HepG2 (cell line): ENCODE measurements at regions not wholly inside any gene's neighbourhood (a gene's known extent, or its start where the extent isn't known, plus 50 kb on each side); places are given as distances from the start of the nearest gene placed in this dataset.

Source experiments
- ATAC-seq: fragments of 200-7000 bp; cut with Tn5 transposase; 3 replicates; pipeline ENCODE4 v1.9.1; 2020; ENCODE audit warnings: mild to moderate bottlenecking, moderate library complexity
- BruUV-seq: library from RNA; stranded (reverse); fragments of 400-500 nt; replicated peaks from 2 replicates; lab custom pipeline; 2021; lab: Mats Ljungman, UMichigan
- CTCF ChIA-PET: fragments of 300-600 bp; formaldehyde crosslinking; extraction: SDS; loops from one replicate; lab custom pipeline; 2021; ENCODE audit warnings: low total read pairs, inconsistent platforms, low intra/inter-chr PET ratio; lab: Yijun Ruan, JAX
- POLR2A ChIA-PET: fragments of 350-600 bp; sonication (Branson Sonifier 250); formaldehyde crosslinking; loops from one replicate; lab custom pipeline; 2020; ENCODE audit warnings: antibody characterized with exemption, inconsistent platforms; lab: Yijun Ruan, JAX
- DNase-seq: peaks from one replicate; pipeline ENCODE4 v3.0.0-alpha.2; 2015; ENCODE audit warnings: low spot score
- FAIRE-seq: peaks from 3 replicates; lab custom pipeline; 2011; peaks lifted over from hg19 to GRCh38; lab: Jason Lieb, UNC
- H2AFZ ChIP-seq: one replicate; pipeline ENCODE4 v1.6.1; 2011; ENCODE audit warnings: low read length, inconsistent platforms
- H3K27ac ChIP-seq: fragments of 300-600 bp; 3 replicates; pipeline ENCODE4 v1.8.0; 2011; ENCODE audit warnings: mixed run types, mild to moderate bottlenecking, mixed read lengths, low read length, inconsistent platforms; ENCODE audit not compliant: insufficient read depth; ENCODE audit errors: extremely low read length
- H3K27me3 ChIP-seq, 2 experiments: fragments of 200-600 bp in 1 of 2; 2 replicates in 1 of 2; 3 replicates in 1 of 2; pipeline versions ENCODE4 v1.6.0 to v1.8.0; 2011; ENCODE audit warnings: low read length in 2 of 2, mild to moderate bottlenecking in 2 of 2, moderate library complexity in 2 of 2, inconsistent platforms in 1 of 2; ENCODE audit not compliant: insufficient read depth in 2 of 2, control insufficient read depth in 1 of 2
- H3K36me3 ChIP-seq, 2 experiments: fragments of 200-600 bp in 1 of 2; replicated peaks in 1 of 2; 2 replicates in 1 of 2; 3 replicates in 1 of 2; pipeline versions ENCODE4 v1.5.1 to v1.8.0; 2011; ENCODE audit warnings: low read length in 2 of 2, inconsistent platforms in 1 of 2; ENCODE audit not compliant: insufficient read depth in 2 of 2, control insufficient read depth in 1 of 2
- H3K4me1 ChIP-seq: 2 replicates; pipeline ENCODE4 v1.5.1; 2012; ENCODE audit warnings: low read length, inconsistent platforms; ENCODE audit not compliant: insufficient read depth
- H3K4me2 ChIP-seq: 2 replicates; pipeline ENCODE4 v1.6.0; 2011; ENCODE audit warnings: low read depth, low read length, inconsistent platforms
- H3K4me3 ChIP-seq, 3 experiments: fragments of 200-600 bp in 1 of 3; sonication (generic), shearing (Covaris generic) in 1 of 3; replicated peaks in 1 of 3; 2 replicates each; pipeline ENCODE4 v1.5.1; 2011 to 2016; ENCODE audit warnings: low read length in 3 of 3, inconsistent platforms in 2 of 3, low read depth in 2 of 3, mild to moderate bottlenecking in 2 of 3, control low read depth in 1 of 3, mixed read lengths in 1 of 3; ENCODE audit not compliant: insufficient read depth in 1 of 3
- H3K79me2 ChIP-seq: one replicate; pipeline ENCODE4 v1.6.1; 2011; ENCODE audit warnings: low read length, inconsistent platforms; ENCODE audit not compliant: insufficient read depth
- H3K9ac ChIP-seq: 2 replicates; pipeline ENCODE4 v1.6.0; 2011; ENCODE audit warnings: mild to moderate bottlenecking, low read depth, low read length, inconsistent platforms; ENCODE audit not compliant: insufficient read depth
- H3K9me3 ChIP-seq: 2 replicates; pipeline ENCODE4 v1.5.1; 2012; ENCODE audit warnings: mild to moderate bottlenecking, low read length
- H4K20me1 ChIP-seq: 2 replicates; pipeline ENCODE4 v1.6.0; 2011; ENCODE audit warnings: inconsistent platforms, mild to moderate bottlenecking, low read length, moderate library complexity; ENCODE audit not compliant: insufficient read depth
- ATAD3A ChIP-seq: sonication (generic); formaldehyde crosslinking; IDR thresholded peaks from 2 replicates; pipeline ENCODE4 v1.4.0; 2020; ENCODE audit warnings: missing genetic modification reagents
- CBFB ChIP-seq: sonication (generic); formaldehyde crosslinking; IDR thresholded peaks from 2 replicates; pipeline ENCODE4 v1.4.0; 2020; ENCODE audit warnings: missing genetic modification reagents
- CHCHD3 ChIP-seq: sonication (generic); formaldehyde crosslinking; IDR thresholded peaks from 2 replicates; pipeline ENCODE4 v1.8.0; 2022; ENCODE audit warnings: mild to moderate bottlenecking, missing genetic modification reagents, moderate library complexity
- CHD4 ChIP-seq: fragments of 200-600 bp; sonication (generic); IDR thresholded peaks from 2 replicates; pipeline ENCODE4 v1.7.0; 2017; ENCODE audit warnings: mild to moderate bottlenecking, low read length, borderline replicate concordance
- GTF2F1 ChIP-seq: fragments of 150-350 bp; IDR thresholded peaks from 2 replicates; pipeline ENCODE4 v1.6.1; 2014; ENCODE audit warnings: low read length
- JDP2 ChIP-seq: sonication (generic); formaldehyde crosslinking; IDR thresholded peaks from 2 replicates; pipeline ENCODE4 v1.8.1; 2022; ENCODE audit warnings: missing genetic modification reagents, borderline replicate concordance
- KLF11 ChIP-seq: IDR thresholded peaks from 2 replicates; pipeline ENCODE4 v1.6.1; 2016; ENCODE audit warnings: missing compliant biosample characterization
- PAF1 ChIP-seq: IDR thresholded peaks from 2 replicates; pipeline ENCODE4 v1.6.1; 2016; ENCODE audit warnings: missing genetic modification reagents, missing compliant biosample characterization
- SIX1 ChIP-seq: sonication (generic); formaldehyde crosslinking; IDR thresholded peaks from 2 replicates; pipeline ENCODE4 v1.4.0; 2020; ENCODE audit warnings: missing genetic modification reagents, borderline replicate concordance
- SPEN ChIP-seq: sonication (generic); formaldehyde crosslinking; IDR thresholded peaks from 2 replicates; pipeline ENCODE4 v1.5.1; 2020; ENCODE audit warnings: low read depth, mild to moderate bottlenecking, missing genetic modification reagents
- ZFP36 ChIP-seq: fragments of 150-350 bp; IDR thresholded peaks from 2 replicates; pipeline ENCODE4 v1.6.1; 2018; ENCODE audit warnings: borderline replicate concordance, low read length, low read depth; ENCODE audit not compliant: partially characterized antibody
- ZNF136 ChIP-seq: sonication (generic); formaldehyde crosslinking; IDR thresholded peaks from 2 replicates; pipeline ENCODE4 v1.8.1; 2022; ENCODE audit warnings: low read depth, mild to moderate bottlenecking, moderate library complexity, missing genetic modification reagents
- ZNF232 ChIP-seq: sonication (generic); formaldehyde crosslinking; IDR thresholded peaks from 2 replicates; pipeline ENCODE4 v1.4.0; 2020; ENCODE audit warnings: missing genetic modification reagents, borderline replicate concordance
- ZNF263 ChIP-seq: sonication (generic); formaldehyde crosslinking; IDR thresholded peaks from 2 replicates; pipeline ENCODE4 v1.4.0; 2020; ENCODE audit warnings: missing genetic modification reagents
- ZNF3 ChIP-seq: IDR thresholded peaks from 2 replicates; pipeline ENCODE4 v1.7.0; 2017; ENCODE audit warnings: inconsistent platforms
- ZNF782 ChIP-seq: sonication (generic); formaldehyde crosslinking; IDR thresholded peaks from 2 replicates; pipeline ENCODE4 v1.4.0; 2020; ENCODE audit warnings: missing genetic modification reagents, mild to moderate bottlenecking, borderline replicate concordance
- ZNF816 ChIP-seq: sonication (generic); formaldehyde crosslinking; IDR thresholded peaks from 2 replicates; pipeline ENCODE4 v1.8.0; 2022; ENCODE audit warnings: missing genetic modification reagents, mild to moderate bottlenecking, borderline replicate concordance
- ZSCAN12 ChIP-seq: sonication (generic); formaldehyde crosslinking; IDR thresholded peaks from 2 replicates; pipeline ENCODE4 v1.9.0; 2021; ENCODE audit warnings: mild to moderate bottlenecking, missing genetic modification reagents
- WGBS: methylation state at CpG from one replicate; pipeline ENCODE4 v1.1.6; 2017; ENCODE audit warnings: low lambda C conversion rate; 5-methylcytosine and 5-hydroxymethylcytosine counted together
- in situ Hi-C: cut with HindIII; loops from 2 replicates; pipeline ENCODE4 v1.10.0; 2017; ENCODE audit warnings: low pct_unique_long_range_greater_than_20kb; ENCODE audit not compliant: extremely low pct_ligation_motif_present
- intact Hi-C: fragments of 100-400 bp; cut with micrococcal nuclease; formaldehyde crosslinking; loops from one replicate; pipeline ENCODE4 v1.10.0; 2022; ENCODE audit not compliant: unreplicated experiment
- TF ChIP-seq, protein P1 (sequence below): IDR thresholded peaks from 2 replicates; pipeline ENCODE4 v1.6.1; 2016; ENCODE audit warnings: mild to moderate bottlenecking
- TF ChIP-seq, protein P2 (sequence below): sonication (generic); formaldehyde crosslinking; IDR thresholded peaks from 2 replicates; pipeline ENCODE4 v1.4.0; 2020; ENCODE audit warnings: missing genetic modification reagents

DNA sequence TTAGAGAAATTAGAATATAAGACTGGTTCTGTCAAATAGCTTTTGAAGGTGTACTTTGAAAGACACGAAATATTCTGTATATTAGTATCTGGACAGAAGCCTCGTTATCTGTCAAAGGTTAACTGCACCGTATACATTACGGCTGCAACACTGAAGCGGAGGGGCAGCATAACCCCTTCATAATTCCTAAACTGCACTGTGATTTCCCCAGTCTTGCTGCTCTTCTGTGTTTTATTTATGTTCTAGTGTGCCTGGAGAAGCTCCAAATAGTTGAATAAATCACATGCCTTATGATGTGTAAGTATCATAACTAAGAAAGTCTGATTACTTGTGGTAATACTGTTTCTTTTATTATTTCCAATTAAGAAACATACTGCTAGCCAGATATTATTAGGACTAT is 285.7 kb upstream of the ROBO2 start:
- POLR2A ChIA-PET, result no interaction called here
- CTCF ChIA-PET, result no interaction called here
- Histone ChIP-seq H3K4me3 (no peak overlapping the region), H3K4me2 (no peak overlapping the region), H2AFZ (no peak overlapping the region), H3K27me3 (no peaks in the 10 kb centered on the region), H3K36me3 (no peaks in the 10 kb centered on the region), H3K4me1 (no peaks in the 10 kb centered on the region), H3K9me3 (no peaks in the 10 kb centered on the region), H3K9ac (no peak overlapping the region), H3K79me2 (no peaks in the 10 kb centered on the region), H4K20me1 (no peaks in the 10 kb centered on the region), H3K27ac (no peak overlapping the region)
- no TSS peak for BruUV-seq
- FAIRE-seq (no peak), ATAC-seq (no peak), DNase-seq (no peak)
- WGBS, result under 1% methylated on average over 5 of the region's 5 CpGs
- TF ChIP-seq JDP2, result no peak
- no peak for TF ChIP-seq ZSCAN12 (CRISPR knock-in tag)
- TF ChIP-seq ZNF782, result no peak
- TF ChIP-seq ZNF263 (CRISPR knock-in tag), result no peak
- TF ChIP-seq, protein P1, sequence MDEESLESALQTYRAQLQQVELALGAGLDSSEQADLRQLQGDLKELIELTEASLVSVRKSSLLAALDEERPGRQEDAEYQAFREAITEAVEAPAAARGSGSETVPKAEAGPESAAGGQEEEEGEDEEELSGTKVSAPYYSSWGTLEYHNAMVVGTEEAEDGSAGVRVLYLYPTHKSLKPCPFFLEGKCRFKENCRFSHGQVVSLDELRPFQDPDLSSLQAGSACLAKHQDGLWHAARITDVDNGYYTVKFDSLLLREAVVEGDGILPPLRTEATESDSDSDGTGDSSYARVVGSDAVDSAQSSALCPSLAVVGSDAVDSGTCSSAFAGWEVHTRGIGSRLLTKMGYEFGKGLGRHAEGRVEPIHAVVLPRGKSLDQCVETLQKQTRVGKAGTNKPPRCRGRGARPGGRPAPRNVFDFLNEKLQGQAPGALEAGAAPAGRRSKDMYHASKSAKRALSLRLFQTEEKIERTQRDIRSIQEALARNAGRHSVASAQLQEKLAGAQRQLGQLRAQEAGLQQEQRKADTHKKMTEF (CRISPR knock-in tag), result no peak
- no peak for TF ChIP-seq ATAD3A (CRISPR knock-in tag)
- no peak for TF ChIP-seq ZNF816
- intact Hi-C loops (loop anchor here (10.0 kb wide), 1 partner anchor 281 kb away; no protein-coding TSS in a partner anchor), in situ Hi-C loops (no loop called here)

DNA sequence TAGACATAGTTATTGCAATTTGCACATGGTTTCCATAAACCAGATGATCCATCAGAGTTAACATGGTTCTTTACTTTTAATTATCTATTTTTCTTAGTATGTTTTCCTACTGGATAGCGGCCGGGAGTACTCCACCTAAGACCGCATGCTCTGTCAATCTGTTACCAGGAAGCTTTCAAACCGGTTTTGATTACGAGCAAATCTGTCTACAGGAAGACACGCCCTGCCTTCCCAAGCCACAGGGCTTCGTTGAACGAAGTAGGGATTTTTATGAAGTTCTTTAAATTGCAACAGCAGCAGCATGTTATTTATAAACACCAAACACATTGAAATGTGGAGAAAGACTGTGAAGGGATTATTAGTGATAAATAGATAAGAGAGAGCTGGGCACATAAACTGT is 283.3 kb upstream of the ROBO2 start:
- Histone ChIP-seq H3K36me3 (no peaks in the 10 kb centered on the region), H3K4me1 (no peaks in the 10 kb centered on the region), H3K79me2 (no peaks in the 10 kb centered on the region), H3K4me2 (no peak overlapping the region), H3K9ac (no peak overlapping the region), H3K9me3 (no peaks in the 10 kb centered on the region), H3K4me3 (no peak overlapping the region), H3K27me3 (no peaks in the 10 kb centered on the region), H3K27ac (no peak overlapping the region), H2AFZ (no peak overlapping the region), H4K20me1 (no peaks in the 10 kb centered on the region)
- CTCF ChIA-PET, result no interaction called here
- FAIRE-seq (no peak), ATAC-seq (no peak), DNase-seq (no peak)
- in situ Hi-C loops (no loop called here), intact Hi-C loops (loop anchor here (10.0 kb wide), 1 partner anchor 278 kb away; no protein-coding TSS in a partner anchor)
- POLR2A ChIA-PET, result no interaction called here
- WGBS, result 53% methylated on average over 8 of the region's 8 CpGs
- BruUV-seq, result no TSS peak
- TF ChIP-seq CHCHD3 (CRISPR knock-in tag) (no peak), ZFP36 (no peak), CBFB (CRISPR knock-in tag) (no peak), CHD4 (no peak), SIX1 (no peak), SPEN (CRISPR knock-in tag) (no peak), GTF2F1 (no peak), PAF1 (CRISPR knock-in tag) (no peak), KLF11 (CRISPR knock-in tag) (no peak), ZNF136 (no peak), ZNF232 (CRISPR knock-in tag) (no peak), ZNF3 (CRISPR knock-in tag) (no peak)
- TF ChIP-seq, protein P2, sequence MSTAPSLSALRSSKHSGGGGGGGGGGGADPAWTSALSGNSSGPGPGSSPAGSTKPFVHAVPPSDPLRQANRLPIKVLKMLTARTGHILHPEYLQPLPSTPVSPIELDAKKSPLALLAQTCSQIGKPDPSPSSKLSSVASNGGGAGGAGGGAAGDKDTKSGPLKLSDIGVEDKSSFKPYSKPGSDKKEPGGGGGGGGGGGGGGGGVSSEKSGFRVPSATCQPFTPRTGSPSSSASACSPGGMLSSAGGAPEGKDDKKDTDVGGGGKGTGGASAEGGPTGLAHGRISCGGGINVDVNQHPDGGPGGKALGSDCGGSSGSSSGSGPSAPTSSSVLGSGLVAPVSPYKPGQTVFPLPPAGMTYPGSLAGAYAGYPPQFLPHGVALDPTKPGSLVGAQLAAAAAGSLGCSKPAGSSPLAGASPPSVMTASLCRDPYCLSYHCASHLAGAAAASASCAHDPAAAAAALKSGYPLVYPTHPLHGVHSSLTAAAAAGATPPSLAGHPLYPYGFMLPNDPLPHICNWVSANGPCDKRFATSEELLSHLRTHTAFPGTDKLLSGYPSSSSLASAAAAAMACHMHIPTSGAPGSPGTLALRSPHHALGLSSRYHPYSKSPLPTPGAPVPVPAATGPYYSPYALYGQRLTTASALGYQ (CRISPR knock-in tag), result no peak
